OCI-LY7 (cell line): ENCODE measurements at regions not wholly inside any gene's neighbourhood (a gene's known extent, or its start where the extent isn't known, plus 50 kb on each side); places are given as distances from the start of the nearest gene placed in this dataset.

Source experiments
- BruUV-seq: library from RNA; stranded (reverse); fragments of 400-500 nt; replicated peaks from 2 replicates; lab custom pipeline; 2021; lab: Mats Ljungman, UMichigan
- CTCF ChIA-PET: fragments of 300-600 bp; sonication (Branson Sonifier 250); formaldehyde crosslinking; loops from one replicate; lab custom pipeline; 2022; ENCODE audit warnings: antibody characterized with exemption; ENCODE audit not compliant: unreplicated experiment; lab: Charles Lee
- POLR2A ChIA-PET: fragments of 300-600 bp; sonication (Branson Sonifier 250); formaldehyde crosslinking; loops from one replicate; lab custom pipeline; 2022; ENCODE audit warnings: antibody characterized with exemption; lab: Charles Lee
- DNase-seq: peaks from one replicate; pipeline ENCODE4 v3.0.0-alpha.2; 2015; ENCODE audit warnings: low spot score
- H2AFZ ChIP-seq: fragments of 200-600 bp; sonication (generic), shearing (Covaris generic); 2 replicates; pipeline ENCODE4 v1.6.1; 2014; ENCODE audit warnings: mild to moderate bottlenecking, antibody characterized with exemption, low read length, moderate library complexity
- H3K27ac ChIP-seq: fragments of 200-600 bp; sonication (generic); 2 replicates; pipeline ENCODE4 v1.5.1; 2014; ENCODE audit warnings: mixed run types, low read depth, mild to moderate bottlenecking, moderate library complexity, low read length, inconsistent platforms; ENCODE audit not compliant: poor library complexity, severe bottlenecking
- H3K36me3 ChIP-seq: fragments of 200-600 bp; sonication (generic); 2 replicates; pipeline ENCODE4 v1.6.1; 2014; ENCODE audit warnings: mild to moderate bottlenecking, antibody characterized with exemption, low read length, moderate library complexity, mixed read lengths; ENCODE audit not compliant: insufficient read depth
- H3K4me1 ChIP-seq: fragments of 200-600 bp; sonication (generic); 2 replicates; pipeline ENCODE4 v1.5.1; 2014; ENCODE audit warnings: mild to moderate bottlenecking, low read length; ENCODE audit not compliant: insufficient read depth, poor library complexity, severe bottlenecking
- H3K4me2 ChIP-seq: fragments of 200-600 bp; sonication (generic); 2 replicates; pipeline ENCODE4 v1.6.1; 2014; ENCODE audit warnings: mild to moderate bottlenecking, low read length
- H3K4me3 ChIP-seq: fragments of 200-600 bp; sonication (generic); 2 replicates; pipeline ENCODE4 v1.5.1; 2014; ENCODE audit warnings: mild to moderate bottlenecking, low read depth, low read length; ENCODE audit not compliant: poor library complexity, severe bottlenecking
- H3K79me2 ChIP-seq: fragments of 200-600 bp; sonication (generic); 2 replicates; pipeline ENCODE4 v1.6.1; 2016; ENCODE audit warnings: low read depth, mild to moderate bottlenecking, low read length, moderate library complexity, mixed read lengths; ENCODE audit not compliant: insufficient read depth
- H3K9me2 ChIP-seq: fragments of 200-600 bp; sonication (generic); 2 replicates; pipeline ENCODE4 v1.6.1; 2016; ENCODE audit warnings: mild to moderate bottlenecking, low read length, mixed read lengths; ENCODE audit not compliant: insufficient read depth
- H3K9me3 ChIP-seq: fragments of 200-600 bp; sonication (generic); 2 replicates; pipeline ENCODE4 v1.6.1; 2014; ENCODE audit warnings: mild to moderate bottlenecking, mixed run types, low read length, mixed read lengths
- H4K20me1 ChIP-seq: fragments of 200-600 bp; sonication (generic); 2 replicates; pipeline ENCODE4 v1.6.1; 2014; ENCODE audit warnings: mild to moderate bottlenecking, antibody characterized with exemption, low read length, moderate library complexity, mixed read lengths; ENCODE audit not compliant: insufficient read depth
- CTCF ChIP-seq: fragments of 200-600 bp; sonication (generic); conservative IDR thresholded peaks from 2 replicates; pipeline ENCODE4 v1.5.1; 2014; ENCODE audit warnings: mild to moderate bottlenecking, antibody characterized with exemption, low read length, moderate library complexity, mixed read lengths
- EZH2phosphoT487 ChIP-seq: fragments of 200-600 bp; sonication (generic); IDR thresholded peaks from 2 replicates; pipeline ENCODE4 v1.6.1; 2018; ENCODE audit warnings: low read depth, borderline replicate concordance, mild to moderate bottlenecking, mixed run types, antibody characterized with exemption, low read length, moderate library complexity, mixed read lengths
- intact Hi-C: fragments of 100-400 bp; cut with micrococcal nuclease; formaldehyde crosslinking; loops from one replicate; pipeline ENCODE4 v1.10.0; 2022; ENCODE audit not compliant: unreplicated experiment

GRCh38 chr2:226618875-226619605, 180.6 kb downstream of the IRS1 start:
- H3K9me2 ChIP-seq = no peaks in the 10 kb centered on the region
- no peaks in the 10 kb centered on the region for H3K79me2 ChIP-seq
- no peak overlapping the region for H3K27ac ChIP-seq
- no peak overlapping the region for H3K4me3 ChIP-seq
- no peaks in the 10 kb centered on the region for H3K4me1 ChIP-seq
- H4K20me1 ChIP-seq = no peaks in the 10 kb centered on the region
- H2AFZ ChIP-seq = no peak overlapping the region
- CTCF ChIA-PET = no interaction called here
- no peak for TF ChIP-seq CTCF
- TF ChIP-seq EZH2phosphoT487 = no peak
- H3K36me3 ChIP-seq = no peaks in the 10 kb centered on the region
- POLR2A ChIA-PET = no interaction called here
- DNase-seq = no peak
- intact Hi-C loops = no loop called here
- no peaks in the 10 kb centered on the region for H3K9me3 ChIP-seq
- no TSS peak for BruUV-seq
- H3K4me2 ChIP-seq = no peak overlapping the region

- BruUV-seq = no TSS peak
- POLR2A ChIA-PET = no interaction called here
- no peaks in the 10 kb centered on the region for H3K4me1 ChIP-seq
Observed at GRCh38 chr2:226618544-226618874, 181.1 kb downstream of the IRS1 start.

More at GRCh38 chr2:226618544-226618874, 181.1 kb downstream of the IRS1 start:
- H2AFZ ChIP-seq = no peak overlapping the region
- no peak for DNase-seq
- no peaks in the 10 kb centered on the region for H4K20me1 ChIP-seq
- no peaks in the 10 kb centered on the region for H3K9me3 ChIP-seq
- H3K27ac ChIP-seq = no peak overlapping the region
- CTCF ChIA-PET = no interaction called here
- no peaks in the 10 kb centered on the region for H3K36me3 ChIP-seq
- H3K9me2 ChIP-seq = no peaks in the 10 kb centered on the region
- intact Hi-C loops = no loop called here
- TF ChIP-seq EZH2phosphoT487 = no peak
- TF ChIP-seq CTCF = no peak
- no peak overlapping the region for H3K4me2 ChIP-seq
- no peaks in the 10 kb centered on the region for H3K79me2 ChIP-seq
- no peak overlapping the region for H3K4me3 ChIP-seq
